Suprapubic skin (tissue), 4 donors: ENCODE measurements at regions not wholly inside any gene's neighbourhood (a gene's known extent, or its start where the extent isn't known, plus 50 kb on each side); places are given as distances from the start of the nearest gene placed in this dataset.

Source experiments
- DNase-seq, 2 donors: peaks; one replicate each; pipeline ENCODE4 v3.0.0-alpha.2; 2019; ENCODE audit warnings: low spot score in 2 of 2
- H3K27ac ChIP-seq: fragments of 200-600 bp; sonication (generic); one replicate; pipeline ENCODE4 v1.5.1; 2019
- H3K27me3 ChIP-seq: fragments of 200-600 bp; sonication (generic); one replicate; pipeline ENCODE4 v1.5.1; 2019
- H3K36me3 ChIP-seq: fragments of 200-600 bp; sonication (generic); one replicate; pipeline ENCODE4 v1.5.1; 2019
- H3K4me1 ChIP-seq: fragments of 200-600 bp; sonication (generic); one replicate; pipeline ENCODE4 v1.5.1; 2019
- H3K4me3 ChIP-seq: fragments of 200-600 bp; sonication (generic); one replicate; pipeline ENCODE4 v1.5.1; 2019; ENCODE audit warnings: mild to moderate bottlenecking
- H3K9me3 ChIP-seq: fragments of 200-600 bp; sonication (generic); one replicate; pipeline ENCODE4 v1.5.1; 2019
- CTCF ChIP-seq, 2 donors: fragments of 200-600 bp in 1 of 2; fragments of 450-650 bp in 1 of 2; sonication (generic) in 1 of 2; IDR thresholded peaks; one replicate each; pipeline ENCODE4 v1.5.1; 2016 to 2019; ENCODE audit warnings: antibody characterized with exemption in 2 of 2, mild to moderate bottlenecking in 1 of 2, moderate library complexity in 1 of 2
- EP300 ChIP-seq: sonication (generic); formaldehyde crosslinking; IDR thresholded peaks from one replicate; pipeline ENCODE4 v1.6.1; 2017; ENCODE audit warnings: antibody characterized with exemption
- POLR2A ChIP-seq, 2 donors: fragments of 450-650 bp; IDR thresholded peaks; one replicate each; pipeline ENCODE4 v1.6.1; 2017; ENCODE audit warnings: antibody characterized with exemption in 2 of 2, mild to moderate bottlenecking in 2 of 2, moderate library complexity in 2 of 2
- POLR2AphosphoS5 ChIP-seq, 3 donors: sonication (generic); formaldehyde crosslinking; IDR thresholded peaks; one replicate each; pipeline ENCODE4 v1.6.1; 2017; ENCODE audit warnings: antibody characterized with exemption in 3 of 3
- WGBS: methylation state at CpG from one replicate; pipeline ENCODE4 v1.1.5; 2018; 5-methylcytosine and 5-hydroxymethylcytosine counted together

DNA sequence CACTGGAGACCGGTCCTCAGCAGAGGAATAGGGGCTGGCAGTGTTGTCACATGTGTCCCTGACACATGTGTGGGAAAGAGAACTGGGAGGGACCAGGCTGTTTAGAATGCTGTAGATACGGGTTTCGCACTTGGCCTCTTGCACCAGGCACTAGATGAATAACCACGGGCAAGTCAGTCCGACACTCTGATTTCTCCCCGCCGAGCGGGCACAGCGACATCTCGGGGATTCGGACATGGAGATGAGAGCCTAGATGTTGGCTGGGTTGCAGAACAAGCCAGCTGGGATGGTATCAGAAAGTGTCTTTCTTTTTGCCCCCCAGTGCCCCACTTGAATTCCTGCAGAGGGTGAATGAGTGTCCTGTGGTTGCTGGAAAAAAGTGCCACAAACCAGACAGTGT is 80.6 kb upstream of the SLC22A11 start:
- TF ChIP-seq CTCF (IDR thresholded peaks at IDR 0.05) (no peak), POLR2A (IDR thresholded peaks at IDR 0.05) (no peak)
- 88% methylated on average over 11 of the region's 11 CpGs for whole genome bisulfite sequencing

GRCh38 chr11:64476881-64477280 is 78.9 kb upstream of the SLC22A11 start:
- H3K36me3 ChIP-seq, result no peaks in the 10 kb centered on the region
- DNase-seq, result no peak
- H3K4me3 ChIP-seq, result no peak overlapping the region
- peaks cover 48% of the 10 kb centered on the region for H3K27me3 ChIP-seq
- no peaks in the 10 kb centered on the region for H3K9me3 ChIP-seq
- TF ChIP-seq CTCF (IDR thresholded peaks at IDR 0.05) (no peak), POLR2AphosphoS5 (IDR thresholded peaks at IDR 0.05) (no peak), EP300 (no peak), POLR2A (IDR thresholded peaks at IDR 0.05) (no peak)
- 60% methylated on average over 1 of the region's 7 CpGs for WGBS
- H3K27ac ChIP-seq, result no peak overlapping the region
- H3K4me1 ChIP-seq, result no peaks in the 10 kb centered on the region

More for the DNA sequence above, 80.6 kb upstream of the SLC22A11 start:
- no peaks in the 10 kb centered on the region for H3K9me3 ChIP-seq
- H3K27me3 ChIP-seq, result peaks cover 48% of the 10 kb centered on the region
- no peak overlapping the region for H3K27ac ChIP-seq
- H3K4me1 ChIP-seq, result no peaks in the 10 kb centered on the region
- no peaks in the 10 kb centered on the region for H3K36me3 ChIP-seq
- DNase-seq, result no peak
- no peak overlapping the region for H3K4me3 ChIP-seq

DNA sequence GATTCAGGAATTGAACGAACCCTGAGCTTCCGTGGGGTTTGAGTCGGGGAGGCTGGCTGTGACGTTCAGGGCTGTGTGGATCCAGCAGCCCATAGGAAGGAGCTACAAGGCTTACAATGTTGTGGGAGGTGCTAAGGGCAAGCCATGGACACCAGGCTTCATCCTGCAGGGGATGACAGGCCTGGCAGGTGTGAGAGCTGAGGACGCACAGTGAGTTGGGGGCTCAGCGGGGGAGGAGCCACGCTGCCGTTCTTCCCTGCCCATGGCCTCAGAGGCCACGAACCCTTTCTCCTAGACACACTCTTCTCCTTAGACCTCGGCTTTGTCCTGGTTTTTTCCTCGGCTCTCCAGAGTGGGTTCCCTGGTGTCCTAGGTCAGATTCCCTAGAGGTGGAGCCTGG is 78.1 kb upstream of the SLC22A11 start:
- Histone ChIP-seq H3K27ac (no peak overlapping the region), H3K4me1 (no peaks in the 10 kb centered on the region), H3K27me3 (peaks cover 42% of the 10 kb centered on the region), H3K4me3 (no peak overlapping the region), H3K9me3 (no peaks in the 10 kb centered on the region), H3K36me3 (no peaks in the 10 kb centered on the region)
- TF ChIP-seq EP300 (no peak), POLR2A (IDR thresholded peaks at IDR 0.05) (no peak), CTCF (IDR thresholded peaks at IDR 0.05) (no peak), POLR2AphosphoS5 (IDR thresholded peaks at IDR 0.05) (no peak)
- no peak for DNase-seq
- 77% methylated on average over 7 of the region's 11 CpGs for WGBS

GRCh38 chr11:64482588-64482987 is 73.2 kb upstream of the SLC22A11 start:
- 34% methylated on average over 4 of the region's 4 CpGs for WGBS
- DNase-seq, result no peak
- Histone ChIP-seq H3K27ac (no peak overlapping the region), H3K4me1 (no peaks in the 10 kb centered on the region), H3K27me3 (peaks cover 50% of the 10 kb centered on the region), H3K36me3 (no peaks in the 10 kb centered on the region), H3K4me3 (no peak overlapping the region), H3K9me3 (no peaks in the 10 kb centered on the region)
- TF ChIP-seq POLR2A (IDR thresholded peaks at IDR 0.05), result no peak
- no peak for TF ChIP-seq EP300

- H3K4me1 ChIP-seq, result no peaks in the 10 kb centered on the region
- no peak for DNase-seq
- WGBS, result 58% methylated on average over 7 of the region's 7 CpGs
- no peaks in the 10 kb centered on the region for H3K36me3 ChIP-seq
- no peak overlapping the region for H3K27ac ChIP-seq
- no peaks in the 10 kb centered on the region for H3K9me3 ChIP-seq
- peaks cover 50% of the 10 kb centered on the region for H3K27me3 ChIP-seq
- no peak overlapping the region for H3K4me3 ChIP-seq
- TF ChIP-seq POLR2A (IDR thresholded peaks at IDR 0.05), result no peak
- no peak for TF ChIP-seq CTCF (IDR thresholded peaks at IDR 0.05)
- no peak for TF ChIP-seq EP300
- TF ChIP-seq POLR2AphosphoS5 (IDR thresholded peaks at IDR 0.05), result no peak
Measured at GRCh38 chr11:64484191-64485022, 71.3 kb upstream of the SLC22A11 start.
